ENCODE measurements at regions not wholly inside any gene's neighbourhood (a gene's known extent, or its start where the extent isn't known, plus 50 kb on each side); places are given as distances from the start of the nearest gene placed in this dataset.

- H3K4me3 ChIP-seq: no peak overlapping the region
- no peak for TF ChIP-seq CTCF (IDR thresholded peaks at IDR 0.05)
- H3K27ac ChIP-seq: no peak overlapping the region
- no peaks in the 10 kb centered on the region for H3K4me1 ChIP-seq
- DNase-seq (ENCODE audit: low spot score): no peak
- no peaks in the 10 kb centered on the region for H3K36me3 ChIP-seq
- H3K27me3 ChIP-seq: no peaks in the 10 kb centered on the region
- H3K9me3 ChIP-seq: no peaks in the 10 kb centered on the region
Measured at GRCh38 chr17:13162361-13162760, 144.5 kb upstream of the ELAC2 start.

GRCh38 chr17:13160790-13161189 is 143.0 kb upstream of the ELAC2 start:
- DNase-seq (ENCODE audit: low spot score): no peak
- Histone ChIP-seq H3K27ac (no peak overlapping the region), H3K4me3 (no peak overlapping the region), H3K36me3 (no peaks in the 10 kb centered on the region), H3K9me3 (no peaks in the 10 kb centered on the region), H3K27me3 (no peaks in the 10 kb centered on the region), H3K4me1 (no peaks in the 10 kb centered on the region)
- TF ChIP-seq CTCF (IDR thresholded peaks at IDR 0.05): no peak

GRCh38 chr17:13160296-13160695 is 142.5 kb upstream of the ELAC2 start:
- H3K9me3 ChIP-seq: no peaks in the 10 kb centered on the region
- H3K27me3 ChIP-seq: no peaks in the 10 kb centered on the region
- no peak overlapping the region for H3K4me3 ChIP-seq
- H3K27ac ChIP-seq: no peak overlapping the region
- TF ChIP-seq CTCF (IDR thresholded peaks at IDR 0.05): no peak
- H3K4me1 ChIP-seq: no peaks in the 10 kb centered on the region
- DNase-seq (ENCODE audit: low spot score): no peak
- no peaks in the 10 kb centered on the region for H3K36me3 ChIP-seq

- no peak for TF ChIP-seq CTCF (IDR thresholded peaks at IDR 0.05)
- H3K4me3 ChIP-seq: no peak overlapping the region
- no peaks in the 10 kb centered on the region for H3K36me3 ChIP-seq
- no peak for DNase-seq (ENCODE audit: low spot score)
- H3K9me3 ChIP-seq: no peaks in the 10 kb centered on the region
- H3K27ac ChIP-seq: no peak overlapping the region
- H3K4me1 ChIP-seq: no peaks in the 10 kb centered on the region
- H3K27me3 ChIP-seq: no peaks in the 10 kb centered on the region
Measured at GRCh38 chr17:13158494-13159240, 140.8 kb upstream of the ELAC2 start.

- no peaks in the 10 kb centered on the region for H3K36me3 ChIP-seq
- no peaks in the 10 kb centered on the region for H3K9me3 ChIP-seq
- H3K27me3 ChIP-seq: no peaks in the 10 kb centered on the region
- H3K4me3 ChIP-seq: no peak overlapping the region
- no peak for TF ChIP-seq CTCF (IDR thresholded peaks at IDR 0.05)
- H3K27ac ChIP-seq: no peak overlapping the region
- no peak for DNase-seq (ENCODE audit: low spot score)
- H3K4me1 ChIP-seq: no peaks in the 10 kb centered on the region
Measured at GRCh38 chr17:13157656-13158055, 139.8 kb upstream of the ELAC2 start.

- H3K4me1 ChIP-seq: no peaks in the 10 kb centered on the region
- DNase-seq (ENCODE audit: low spot score): no peak
- no peaks in the 10 kb centered on the region for H3K27me3 ChIP-seq
- no peak for TF ChIP-seq CTCF (IDR thresholded peaks at IDR 0.05)
- no peak overlapping the region for H3K4me3 ChIP-seq
- no peaks in the 10 kb centered on the region for H3K36me3 ChIP-seq
- no peaks in the 10 kb centered on the region for H3K9me3 ChIP-seq
- H3K27ac ChIP-seq: no peak overlapping the region
Measured at GRCh38 chr17:13154930-13155329, 137.1 kb upstream of the ELAC2 start.

Data from right atrium auricular region (tissue), 2 donors.